MM.1S (cell line): ENCODE measurements at regions not wholly inside any gene's neighbourhood (a gene's known extent, or its start where the extent isn't known, plus 50 kb on each side); places are given as distances from the start of the nearest gene placed in this dataset.

Experiments
- EZH2 ChIP-seq: fragments of 300-600 bp; sonication (generic); optimal IDR thresholded peaks from 2 replicates; pipeline ENCODE3; 2017; ENCODE audit warnings: low read depth, mild to moderate bottlenecking, antibody characterized with exemption, low read length, mixed read lengths
- TF ChIP-seq, protein P1 (sequence below): fragments of 300-600 bp; sonication (generic); IDR thresholded peaks from 2 replicates; pipeline ENCODE4 v1.5.1; 2016; ENCODE audit warnings: antibody characterized with exemption, low read length, mixed read lengths

DNA sequence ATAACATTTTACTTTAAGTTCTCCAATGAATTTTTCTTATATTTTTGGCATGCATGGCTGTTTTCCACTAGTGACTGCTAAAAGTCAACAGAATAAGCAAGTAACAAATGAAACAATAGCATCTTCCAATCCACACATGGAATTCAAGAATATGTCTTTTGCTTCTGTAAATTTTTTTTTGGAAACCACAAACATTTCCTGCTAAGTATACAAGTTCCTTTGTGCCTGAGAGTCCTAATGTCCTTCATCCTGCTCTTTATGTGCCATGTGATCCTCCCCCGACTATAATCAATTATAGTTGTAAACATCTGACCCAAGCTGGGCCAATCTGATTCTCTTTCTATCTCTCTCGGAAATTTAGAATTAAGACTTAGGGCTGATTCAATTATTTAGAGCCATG, 61.2 kb downstream of the PPP1R3C start:
- TF ChIP-seq, protein P1, sequence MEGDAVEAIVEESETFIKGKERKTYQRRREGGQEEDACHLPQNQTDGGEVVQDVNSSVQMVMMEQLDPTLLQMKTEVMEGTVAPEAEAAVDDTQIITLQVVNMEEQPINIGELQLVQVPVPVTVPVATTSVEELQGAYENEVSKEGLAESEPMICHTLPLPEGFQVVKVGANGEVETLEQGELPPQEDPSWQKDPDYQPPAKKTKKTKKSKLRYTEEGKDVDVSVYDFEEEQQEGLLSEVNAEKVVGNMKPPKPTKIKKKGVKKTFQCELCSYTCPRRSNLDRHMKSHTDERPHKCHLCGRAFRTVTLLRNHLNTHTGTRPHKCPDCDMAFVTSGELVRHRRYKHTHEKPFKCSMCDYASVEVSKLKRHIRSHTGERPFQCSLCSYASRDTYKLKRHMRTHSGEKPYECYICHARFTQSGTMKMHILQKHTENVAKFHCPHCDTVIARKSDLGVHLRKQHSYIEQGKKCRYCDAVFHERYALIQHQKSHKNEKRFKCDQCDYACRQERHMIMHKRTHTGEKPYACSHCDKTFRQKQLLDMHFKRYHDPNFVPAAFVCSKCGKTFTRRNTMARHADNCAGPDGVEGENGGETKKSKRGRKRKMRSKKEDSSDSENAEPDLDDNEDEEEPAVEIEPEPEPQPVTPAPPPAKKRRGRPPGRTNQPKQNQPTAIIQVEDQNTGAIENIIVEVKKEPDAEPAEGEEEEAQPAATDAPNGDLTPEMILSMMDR = no peak
- no peak for TF ChIP-seq EZH2
